Glutamatergic neuron (in vitro differentiated cells): ENCODE measurements at regions not wholly inside any gene's neighbourhood (a gene's known extent, or its start where the extent isn't known, plus 50 kb on each side); places are given as distances from the start of the nearest gene placed in this dataset.

Source experiments
- DNase-seq: peaks from one replicate; pipeline ENCODE4 v3.0.0; 2022
- H3K27ac Mint-ChIP-seq: one replicate; pipeline ENCODE4 v1.8.0; 2020; ENCODE audit warnings: mild to moderate bottlenecking, mixed read lengths, inconsistent platforms; ENCODE audit not compliant: unreplicated experiment
- H3K27me3 Mint-ChIP-seq: one replicate; pipeline ENCODE4 v1.8.0; 2020; ENCODE audit warnings: mild to moderate bottlenecking, moderate library complexity, mixed read lengths, inconsistent platforms; ENCODE audit not compliant: unreplicated experiment
- H3K36me3 Mint-ChIP-seq: one replicate; pipeline ENCODE4 v1.8.0; 2020; ENCODE audit warnings: mild to moderate bottlenecking, mixed read lengths, inconsistent platforms; ENCODE audit not compliant: unreplicated experiment
- H3K4me1 Mint-ChIP-seq: one replicate; pipeline ENCODE4 v1.8.0; 2020; ENCODE audit warnings: mild to moderate bottlenecking, low read depth, mixed read lengths, inconsistent platforms; ENCODE audit not compliant: unreplicated experiment
- H3K4me3 Mint-ChIP-seq: one replicate; pipeline ENCODE4 v1.8.0; 2020; ENCODE audit warnings: mild to moderate bottlenecking, mixed read lengths, inconsistent platforms; ENCODE audit not compliant: unreplicated experiment
- H3K9me3 Mint-ChIP-seq: one replicate; pipeline ENCODE4 v1.8.0; 2020; ENCODE audit warnings: mild to moderate bottlenecking, moderate library complexity, mixed read lengths, inconsistent platforms; ENCODE audit not compliant: unreplicated experiment
- TF ChIP-seq, protein P1 (sequence below): fragments of 200-600 bp; sonication (generic); IDR thresholded peaks from one replicate; pipeline ENCODE4 v1.5.0; 2021; ENCODE audit not compliant: partially characterized antibody, unreplicated experiment

DNA sequence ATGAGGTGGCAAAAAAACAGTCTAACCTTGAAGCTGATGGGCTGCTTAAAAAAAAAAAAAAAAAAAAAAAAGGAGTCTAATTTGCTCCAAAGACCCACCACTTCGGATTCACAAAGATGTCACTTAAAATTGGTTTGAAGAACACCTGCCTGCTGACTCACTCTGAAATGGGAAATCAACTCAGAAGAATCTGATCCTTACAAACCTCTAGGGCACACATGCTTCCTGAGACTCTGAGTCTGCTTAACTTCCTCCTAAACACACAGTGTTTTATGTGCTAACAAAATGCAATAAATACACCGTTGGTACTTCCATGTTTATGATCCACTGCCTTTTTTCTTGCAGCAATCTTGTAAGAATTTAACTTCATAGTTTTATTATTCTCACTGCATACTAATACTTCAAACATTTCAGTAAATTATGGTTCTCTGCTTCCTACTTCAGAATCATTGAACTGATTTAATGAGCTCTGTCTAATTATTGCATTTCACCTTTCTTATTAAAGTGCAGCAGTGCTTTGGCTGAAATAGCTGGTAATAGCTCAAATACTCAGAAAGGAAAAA is 73.0 kb upstream of the FRMD4B start:
- DNase-seq = no peak
- Mint-ChIP-seq H3K36me3 (no peaks in the 10 kb centered on the region), H3K4me1 (peaks cover 4% of the 10 kb centered on the region), H3K4me3 (no peak overlapping the region), H3K9me3 (no peaks in the 10 kb centered on the region), H3K27ac (no peak overlapping the region), H3K27me3 (peaks cover 2% of the 10 kb centered on the region)
- TF ChIP-seq, protein P1, sequence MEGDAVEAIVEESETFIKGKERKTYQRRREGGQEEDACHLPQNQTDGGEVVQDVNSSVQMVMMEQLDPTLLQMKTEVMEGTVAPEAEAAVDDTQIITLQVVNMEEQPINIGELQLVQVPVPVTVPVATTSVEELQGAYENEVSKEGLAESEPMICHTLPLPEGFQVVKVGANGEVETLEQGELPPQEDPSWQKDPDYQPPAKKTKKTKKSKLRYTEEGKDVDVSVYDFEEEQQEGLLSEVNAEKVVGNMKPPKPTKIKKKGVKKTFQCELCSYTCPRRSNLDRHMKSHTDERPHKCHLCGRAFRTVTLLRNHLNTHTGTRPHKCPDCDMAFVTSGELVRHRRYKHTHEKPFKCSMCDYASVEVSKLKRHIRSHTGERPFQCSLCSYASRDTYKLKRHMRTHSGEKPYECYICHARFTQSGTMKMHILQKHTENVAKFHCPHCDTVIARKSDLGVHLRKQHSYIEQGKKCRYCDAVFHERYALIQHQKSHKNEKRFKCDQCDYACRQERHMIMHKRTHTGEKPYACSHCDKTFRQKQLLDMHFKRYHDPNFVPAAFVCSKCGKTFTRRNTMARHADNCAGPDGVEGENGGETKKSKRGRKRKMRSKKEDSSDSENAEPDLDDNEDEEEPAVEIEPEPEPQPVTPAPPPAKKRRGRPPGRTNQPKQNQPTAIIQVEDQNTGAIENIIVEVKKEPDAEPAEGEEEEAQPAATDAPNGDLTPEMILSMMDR = no peak

DNA sequence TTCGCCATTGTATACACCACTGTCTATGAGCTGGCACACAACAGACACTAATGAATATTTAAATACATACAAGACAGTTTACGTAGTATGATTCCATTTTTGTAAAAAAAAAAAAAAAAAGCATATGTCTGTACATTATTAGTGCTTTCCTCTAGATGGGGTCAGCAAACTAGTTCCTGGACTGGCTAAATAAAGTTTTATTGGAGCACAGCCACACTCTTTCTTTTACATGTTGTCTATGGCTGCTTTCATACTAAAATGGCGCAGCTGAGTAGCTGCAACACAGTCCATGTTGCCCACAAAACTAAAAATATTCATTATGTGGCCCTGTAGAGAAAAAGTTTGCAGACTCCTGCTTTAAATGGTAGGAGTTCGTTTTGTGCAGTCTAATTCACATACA is 70.7 kb upstream of the FRMD4B start:
- H3K4me3 Mint-ChIP-seq = no peak overlapping the region
- TF ChIP-seq, protein P1 = no peak
- no peak for DNase-seq
- H3K4me1 Mint-ChIP-seq = peaks cover 4% of the 10 kb centered on the region
- peaks cover 5% of the 10 kb centered on the region for H3K27me3 Mint-ChIP-seq
- no peaks in the 10 kb centered on the region for H3K9me3 Mint-ChIP-seq
- H3K27ac Mint-ChIP-seq = no peak overlapping the region
- H3K36me3 Mint-ChIP-seq = no peaks in the 10 kb centered on the region

DNA sequence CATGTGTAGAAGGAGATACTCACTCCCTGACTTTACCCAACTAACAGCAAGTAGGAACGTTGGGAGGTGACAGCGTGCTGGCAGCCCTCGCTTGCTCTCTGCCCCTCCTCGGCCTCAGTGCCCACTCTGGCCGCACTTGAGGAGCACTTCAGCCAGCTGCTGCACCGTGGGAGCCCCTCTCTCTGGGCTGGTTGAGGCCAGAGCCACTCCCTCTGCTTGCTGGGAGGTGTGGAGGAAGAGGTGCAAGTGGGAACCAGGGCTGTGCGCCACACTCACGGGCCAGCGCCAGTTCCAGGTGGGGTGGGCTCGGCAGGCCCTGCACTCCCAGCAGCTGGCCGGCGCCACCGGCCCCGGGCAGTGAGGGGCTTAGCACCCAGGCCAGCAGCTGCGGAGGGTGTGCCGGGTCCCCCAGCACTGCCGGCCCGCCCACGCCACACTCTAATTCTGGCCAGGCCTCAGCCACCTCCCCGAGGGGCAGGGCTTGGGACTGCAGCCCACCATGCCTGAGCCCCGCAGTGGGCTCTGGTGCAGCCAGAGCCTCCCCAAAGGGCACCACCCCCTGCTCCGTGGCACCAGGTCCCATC is 68.4 kb upstream of the FRMD4B start:
- Mint-ChIP-seq H3K27me3 (peaks cover 5% of the 10 kb centered on the region), H3K4me3 (no peak overlapping the region), H3K4me1 (no peaks in the 10 kb centered on the region), H3K27ac (no peak overlapping the region), H3K36me3 (no peaks in the 10 kb centered on the region), H3K9me3 (no peaks in the 10 kb centered on the region)
- TF ChIP-seq, protein P1 = no peak
- no peak for DNase-seq

DNA sequence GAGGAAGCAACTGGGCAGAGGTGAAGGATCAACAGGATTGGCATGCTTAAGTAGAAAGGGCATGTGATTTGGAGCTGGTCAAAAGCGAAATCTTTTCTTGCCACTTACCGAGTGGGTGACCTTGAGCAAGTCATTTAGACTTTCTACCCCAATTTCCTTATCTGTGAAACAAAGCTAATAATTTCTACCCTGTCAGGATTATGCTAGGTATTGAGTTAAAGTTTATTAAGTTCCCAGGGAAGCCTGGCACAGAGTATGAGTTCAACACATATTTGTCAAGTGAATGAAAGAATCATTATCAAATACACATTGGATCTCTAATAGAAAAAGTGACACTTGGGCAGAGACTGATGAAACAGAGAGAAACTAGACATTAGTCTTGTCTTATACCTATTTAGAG is 66.4 kb upstream of the FRMD4B start:
- TF ChIP-seq, protein P1 = no peak
- Mint-ChIP-seq H3K4me3 (no peak overlapping the region), H3K4me1 (no peaks in the 10 kb centered on the region), H3K27ac (no peak overlapping the region), H3K9me3 (no peaks in the 10 kb centered on the region), H3K27me3 (peaks cover 3% of the 10 kb centered on the region), H3K36me3 (no peaks in the 10 kb centered on the region)
- DNase-seq = no peak

DNA sequence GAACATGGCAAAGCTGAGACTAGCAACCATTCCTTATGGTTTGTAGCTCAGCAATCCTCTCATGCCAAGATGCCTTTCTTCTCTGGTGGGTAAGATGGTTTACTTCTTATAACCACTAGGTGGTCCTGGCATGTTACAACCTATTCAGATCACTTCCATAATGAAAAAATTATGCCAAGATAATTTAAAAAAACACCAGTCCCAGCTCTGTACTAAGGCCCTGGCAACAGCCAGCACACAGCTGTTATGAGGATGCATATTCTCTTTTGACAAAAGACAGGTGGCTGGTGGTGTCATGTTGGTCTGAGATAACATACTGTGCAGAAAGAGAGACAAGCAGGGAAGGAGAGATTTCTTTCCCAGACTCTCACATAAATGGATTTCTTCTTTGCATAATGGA is 65.7 kb upstream of the FRMD4B start:
- no peak for DNase-seq
- TF ChIP-seq, protein P1 = peak; percentile 51
- peaks cover 3% of the 10 kb centered on the region for H3K27me3 Mint-ChIP-seq
- H3K9me3 Mint-ChIP-seq = no peaks in the 10 kb centered on the region
- no peak overlapping the region for H3K4me3 Mint-ChIP-seq
- H3K27ac Mint-ChIP-seq = no peak overlapping the region
- no peaks in the 10 kb centered on the region for H3K4me1 Mint-ChIP-seq
- H3K36me3 Mint-ChIP-seq = no peaks in the 10 kb centered on the region
